GM13977 (cell line): ENCODE measurements at regions not wholly inside any gene's neighbourhood (a gene's known extent, or its start where the extent isn't known, plus 50 kb on each side); places are given as distances from the start of the nearest gene placed in this dataset.

Source experiments
- DNase-seq: peaks from one replicate; pipeline ENCODE4 v3.0.0; 2012; ENCODE audit warnings: low spot score
- in situ Hi-C: fragments of 300-500 bp; cut with MboI; formaldehyde crosslinking; loops from one replicate; pipeline ENCODE4 v1.12.0; 2022; ENCODE audit warnings: low sequenced_read_pairs, low pct_unique_long_range_greater_than_20kb, mixed read lengths, inconsistent platforms; ENCODE audit not compliant: unreplicated experiment
- TF ChIP-seq, protein P1 (sequence below): IDR thresholded peaks from 2 replicates; pipeline ENCODE4 v1.5.1; 2012; ENCODE audit warnings: mild to moderate bottlenecking, control low read depth; ENCODE audit not compliant: insufficient read depth; ENCODE audit errors: extremely low read depth, missing control alignments

DNA sequence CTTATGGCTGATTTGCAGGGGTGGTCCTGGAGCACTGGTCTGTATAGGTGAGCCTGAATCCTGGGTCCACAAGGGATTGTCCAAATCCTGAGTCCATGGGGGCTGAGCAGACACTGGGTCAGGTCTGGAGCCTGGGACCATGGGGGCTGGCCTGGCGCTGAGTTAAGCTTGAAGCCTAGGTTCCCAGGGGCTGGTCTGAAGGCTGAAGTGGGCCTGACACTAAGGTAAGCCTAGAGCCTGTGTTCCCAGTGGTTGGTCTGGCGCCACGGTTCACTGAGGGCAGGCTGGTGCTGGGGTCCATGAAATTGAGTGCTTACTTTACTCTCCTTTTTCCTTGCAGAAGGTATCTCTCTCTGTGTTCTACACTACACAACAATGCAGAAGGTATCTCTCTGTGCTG is 155.8 kb downstream of the RBM46 start:
- DNase-seq = no peak
- TF ChIP-seq, protein P1, sequence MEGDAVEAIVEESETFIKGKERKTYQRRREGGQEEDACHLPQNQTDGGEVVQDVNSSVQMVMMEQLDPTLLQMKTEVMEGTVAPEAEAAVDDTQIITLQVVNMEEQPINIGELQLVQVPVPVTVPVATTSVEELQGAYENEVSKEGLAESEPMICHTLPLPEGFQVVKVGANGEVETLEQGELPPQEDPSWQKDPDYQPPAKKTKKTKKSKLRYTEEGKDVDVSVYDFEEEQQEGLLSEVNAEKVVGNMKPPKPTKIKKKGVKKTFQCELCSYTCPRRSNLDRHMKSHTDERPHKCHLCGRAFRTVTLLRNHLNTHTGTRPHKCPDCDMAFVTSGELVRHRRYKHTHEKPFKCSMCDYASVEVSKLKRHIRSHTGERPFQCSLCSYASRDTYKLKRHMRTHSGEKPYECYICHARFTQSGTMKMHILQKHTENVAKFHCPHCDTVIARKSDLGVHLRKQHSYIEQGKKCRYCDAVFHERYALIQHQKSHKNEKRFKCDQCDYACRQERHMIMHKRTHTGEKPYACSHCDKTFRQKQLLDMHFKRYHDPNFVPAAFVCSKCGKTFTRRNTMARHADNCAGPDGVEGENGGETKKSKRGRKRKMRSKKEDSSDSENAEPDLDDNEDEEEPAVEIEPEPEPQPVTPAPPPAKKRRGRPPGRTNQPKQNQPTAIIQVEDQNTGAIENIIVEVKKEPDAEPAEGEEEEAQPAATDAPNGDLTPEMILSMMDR = no peak
- in situ Hi-C loops = no loop called here

DNA sequence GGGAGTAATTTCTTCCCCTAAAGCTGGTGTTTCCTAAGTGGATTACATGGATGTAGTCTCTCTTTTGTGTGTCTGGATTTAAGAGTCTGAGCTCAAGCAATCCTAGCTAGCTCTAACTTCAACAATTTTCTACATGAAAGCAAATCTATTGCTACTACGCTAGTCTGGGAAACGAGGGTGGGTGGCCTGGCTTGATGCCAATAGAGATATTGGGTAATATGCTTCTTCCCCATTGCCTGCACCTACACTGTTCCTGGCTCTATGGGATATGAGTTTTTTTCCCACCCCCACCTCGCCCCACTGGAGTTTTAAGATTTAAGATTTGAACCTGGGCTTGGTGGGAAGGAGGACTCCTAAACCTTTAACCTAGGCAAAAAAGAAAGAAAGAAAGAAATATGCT is 158.8 kb downstream of the RBM46 start:
- TF ChIP-seq, protein P1 = no peak
- no peak for DNase-seq
- in situ Hi-C loops = no loop called here

DNA sequence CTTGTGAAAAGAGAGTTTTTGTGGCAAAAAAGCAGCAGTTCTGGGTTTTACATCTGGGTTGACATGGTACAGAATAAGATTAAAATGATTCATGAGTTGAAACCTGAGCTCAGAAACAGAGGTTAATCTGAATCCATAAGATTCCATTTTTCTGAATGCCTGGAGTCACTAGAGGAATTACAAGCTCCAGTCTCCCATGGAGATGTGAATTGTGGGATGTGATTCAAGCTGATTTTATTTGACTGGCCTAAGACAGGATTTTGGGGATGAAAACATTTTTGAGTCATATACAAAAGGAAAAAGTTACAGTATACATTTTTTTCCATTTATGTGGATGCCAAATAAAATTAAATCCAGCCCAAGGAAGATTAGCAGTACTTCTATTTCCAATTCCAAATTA is 161.1 kb downstream of the RBM46 start:
- no peak for DNase-seq
- TF ChIP-seq, protein P1 = no peak
- in situ Hi-C loops = no loop called here

DNA sequence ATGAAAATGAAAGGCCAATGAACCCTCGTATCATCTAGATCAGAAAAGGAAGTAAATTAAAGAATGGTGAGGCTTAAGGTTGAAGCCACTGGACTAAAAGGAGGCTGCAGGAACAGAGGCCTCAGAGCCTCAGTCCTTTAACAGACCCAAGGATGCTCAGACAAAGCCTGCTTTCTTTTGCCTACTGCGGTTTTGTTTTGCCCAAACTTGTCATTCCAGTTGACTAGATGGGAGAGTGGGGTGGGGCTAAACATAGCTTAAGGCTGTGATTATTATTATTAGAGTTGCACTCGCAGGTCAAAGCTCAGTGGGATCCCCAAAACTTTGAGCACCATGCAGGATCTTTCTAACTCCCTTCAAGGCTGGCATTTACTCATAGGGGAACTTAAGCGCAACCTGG is 163.9 kb downstream of the RBM46 start:
- in situ Hi-C loops = no loop called here
- no peak for DNase-seq
- TF ChIP-seq, protein P1 = no peak

DNA sequence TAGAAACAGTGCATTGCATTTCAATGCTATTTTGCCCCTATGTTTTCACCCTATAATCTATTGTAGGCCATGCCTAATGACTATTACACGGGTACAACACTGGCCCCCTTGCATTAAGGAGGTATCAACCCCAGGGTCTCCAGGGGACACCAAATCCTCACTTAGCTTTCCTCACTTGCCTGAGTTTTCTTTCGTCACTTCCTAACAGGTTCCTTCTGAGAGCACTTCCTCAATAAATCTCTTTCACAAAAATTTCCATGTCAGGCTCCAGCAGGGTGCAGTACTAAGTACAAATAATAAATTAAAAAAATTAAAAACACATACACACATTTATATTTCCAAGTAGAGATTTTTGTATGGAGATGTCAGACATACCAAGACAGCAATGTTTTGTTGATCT is 165.0 kb downstream of the RBM46 start:
- no peak for DNase-seq
- TF ChIP-seq, protein P1 = no peak
- in situ Hi-C loops = no loop called here

DNA sequence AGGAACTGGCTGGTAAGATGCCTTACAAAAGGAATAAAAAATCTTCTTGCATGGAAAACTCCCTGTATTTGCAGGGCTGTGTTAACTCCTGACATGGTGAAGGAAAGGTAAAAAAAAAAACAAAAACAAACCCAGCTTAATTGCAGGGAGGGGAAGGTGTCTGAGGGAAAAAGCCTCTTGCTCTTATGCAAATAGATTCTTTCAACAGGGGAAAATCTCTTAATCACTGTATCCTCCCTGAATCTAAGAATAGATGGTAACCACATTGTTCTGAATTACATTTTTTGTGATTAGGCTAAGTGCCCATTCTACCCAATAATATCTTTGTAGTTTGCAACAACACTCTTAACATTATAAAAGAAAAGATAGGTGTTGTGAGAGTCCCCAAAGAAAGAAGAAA is 172.6 kb downstream of the RBM46 start:
- in situ Hi-C loops = no loop called here
- TF ChIP-seq, protein P1 = no peak
- DNase-seq = no peak

DNA sequence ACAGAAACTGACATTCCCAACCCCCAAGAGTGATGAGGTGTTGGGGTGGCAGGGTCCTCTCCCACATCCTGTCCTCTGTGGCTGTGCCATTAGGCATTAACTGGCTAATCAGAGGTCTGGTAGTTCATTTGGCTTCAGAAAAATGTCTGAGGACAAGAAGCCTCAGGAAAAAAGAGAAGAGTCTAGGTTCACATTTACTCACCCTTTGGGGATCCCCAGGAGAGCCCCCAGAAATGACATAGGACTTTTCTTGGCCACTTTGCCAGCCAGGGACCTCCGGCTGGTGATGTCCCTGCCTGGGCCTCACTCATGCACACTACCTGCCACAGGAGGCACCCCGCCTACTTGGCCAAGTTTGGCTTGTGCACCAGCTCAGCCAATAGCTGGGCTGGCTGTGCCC is 173.0 kb downstream of the RBM46 start:
- DNase-seq = no peak
- in situ Hi-C loops = no loop called here
- TF ChIP-seq, protein P1 = no peak
